GM12878 (cell line): ENCODE measurements at regions not wholly inside any gene's neighbourhood (a gene's known extent, or its start where the extent isn't known, plus 50 kb on each side); places are given as distances from the start of the nearest gene placed in this dataset.

Experiments used
- ATAC-seq: fragments of 200-7000 bp; cut with Tn5 transposase; 3 replicates; pipeline ENCODE4 v1.9.1; 2020; ENCODE audit warnings: mild to moderate bottlenecking, moderate library complexity
- BruUV-seq: library from RNA; stranded (reverse); fragments of 400-500 nt; replicated peaks from 2 replicates; lab custom pipeline; 2021; lab: Mats Ljungman, UMichigan
- CTCF ChIA-PET: fragments of 300-600 bp; sonication (Branson Sonifier 250); formaldehyde crosslinking; extraction: SDS; loops from one replicate; lab custom pipeline; 2021; ENCODE audit warnings: inconsistent platforms; lab: Yijun Ruan, JAX
- POLR2A ChIA-PET: fragments of 350-600 bp; formaldehyde crosslinking; extraction: SDS; loops from one replicate; lab custom pipeline; 2021; ENCODE audit warnings: inconsistent platforms; lab: Charles Lee
- RAD21 ChIA-PET: fragments of 300-600 bp; sonication (Branson Sonifier 250); formaldehyde crosslinking; loops from one replicate; lab custom pipeline; 2023; ENCODE audit warnings: antibody characterized with exemption; ENCODE audit not compliant: unreplicated experiment; lab: Charles Lee
- SMC1A ChIA-PET: fragments of 300-600 bp; sonication (Branson Sonifier 250); formaldehyde crosslinking; loops from one replicate; lab custom pipeline; 2023; ENCODE audit not compliant: unreplicated experiment, uncharacterized antibody; lab: Charles Lee
- DNase-seq: peaks from one replicate; pipeline ENCODE4 v3.0.0-alpha.2; 2011; ENCODE audit warnings: low read depth, low spot score
- FAIRE-seq: peaks from 3 replicates; lab custom pipeline; 2011; peaks lifted over from hg19 to GRCh38; lab: Jason Lieb, UNC
- H2AFZ ChIP-seq: 2 replicates; pipeline ENCODE4 v1.6.0; 2011; ENCODE audit warnings: low read depth, low read length, control low read depth; ENCODE audit not compliant: control insufficient read depth
- H3K27ac ChIP-seq: 2 replicates; pipeline ENCODE4 v1.5.1; 2011; ENCODE audit warnings: control low read depth; ENCODE audit not compliant: control insufficient read depth, insufficient read depth
- H3K27me3 ChIP-seq, 2 experiments: replicated peaks in 1 of 2; 2 replicates each; pipeline versions ENCODE4 v1.6.0 to v1.6.1; 2011; ENCODE audit warnings: low read length in 1 of 2; ENCODE audit not compliant: control insufficient read depth in 2 of 2, insufficient read depth in 2 of 2
- H3K36me3 ChIP-seq, 2 experiments: 2 replicates each; pipeline ENCODE4 v1.5.1; 2011; ENCODE audit warnings: low read length in 1 of 2; ENCODE audit not compliant: control insufficient read depth in 2 of 2, insufficient read depth in 2 of 2
- H3K4me1 ChIP-seq: 2 replicates; pipeline ENCODE4 v1.6.1; 2011; ENCODE audit warnings: mild to moderate bottlenecking, low read length, moderate library complexity, mixed read lengths; ENCODE audit not compliant: control insufficient read depth, insufficient read depth
- H3K4me2 ChIP-seq: 2 replicates; pipeline ENCODE4 v1.6.0; 2011; ENCODE audit warnings: control low read depth; ENCODE audit not compliant: control insufficient read depth, insufficient read depth
- H3K4me3 ChIP-seq: fragments of 200-600 bp; sonication (generic); 2 replicates; pipeline ENCODE4 v1.5.1; 2016
- H3K79me2 ChIP-seq: 2 replicates; pipeline ENCODE4 v1.6.0; 2011; ENCODE audit warnings: low read length; ENCODE audit not compliant: control insufficient read depth, insufficient read depth
- H3K9ac ChIP-seq: 2 replicates; pipeline ENCODE4 v1.8.0; 2011; ENCODE audit warnings: low read length, control low read depth, mixed read lengths; ENCODE audit not compliant: control insufficient read depth, insufficient read depth
- H3K9me3 ChIP-seq: replicated peaks from 3 replicates; pipeline ENCODE4 v1.5.1; 2011; ENCODE audit warnings: mild to moderate bottlenecking, low read length; ENCODE audit not compliant: control insufficient read depth, insufficient read depth
- H4K20me1 ChIP-seq: 2 replicates; pipeline ENCODE4 v1.6.0; 2011; ENCODE audit not compliant: control insufficient read depth, insufficient read depth
- BCL11A ChIP-seq: IDR thresholded peaks from 2 replicates; pipeline ENCODE4 v1.6.1; 2011; ENCODE audit warnings: low read depth, low read length
- BHLHE40 ChIP-seq, 2 experiments: fragments of 450-650 bp in 1 of 2; IDR thresholded peaks; 2 replicates each; pipeline ENCODE4 v1.6.1; 2011 to 2017; ENCODE audit warnings: low read depth in 2 of 2, borderline replicate concordance in 1 of 2, improper control_type of control experiment in 1 of 2, low read length in 1 of 2, mild to moderate bottlenecking in 1 of 2
- DPF2 ChIP-seq: fragments of 450-650 bp; IDR thresholded peaks from 2 replicates; pipeline ENCODE4 v1.6.1; 2017; ENCODE audit warnings: mild to moderate bottlenecking
- EGR1 ChIP-seq, 2 experiments: IDR thresholded peaks; 1 replicate in 1 of 2; 2 replicates in 1 of 2; pipeline ENCODE4 v1.6.1; 2011 to 2012; ENCODE audit warnings: low read depth in 2 of 2, low read length in 2 of 2, borderline replicate concordance in 1 of 2, mild to moderate bottlenecking in 1 of 2, moderate library complexity in 1 of 2
- GABPA ChIP-seq: IDR thresholded peaks from 2 replicates; pipeline ENCODE4 v1.6.1; 2014; ENCODE audit warnings: antibody characterized with exemption, low read depth, mild to moderate bottlenecking, inconsistent platforms
- HCFC1 ChIP-seq: fragments of 150-350 bp; IDR thresholded peaks from 2 replicates; pipeline ENCODE4 v1.6.1; 2014; ENCODE audit warnings: low read length
- IRF4 ChIP-seq: IDR thresholded peaks from 2 replicates; pipeline ENCODE4 v1.6.1; 2011; ENCODE audit warnings: low read depth, low read length
- JUND ChIP-seq: IDR thresholded peaks from 2 replicates; pipeline ENCODE4 v1.6.1; 2012; ENCODE audit warnings: low read depth, mild to moderate bottlenecking, low read length, improper control_type of control experiment, moderate library complexity
- MEF2B ChIP-seq: fragments of 450-650 bp; IDR thresholded peaks from 2 replicates; pipeline ENCODE4 v1.6.1; 2018; ENCODE audit warnings: mild to moderate bottlenecking, moderate library complexity; ENCODE audit not compliant: partially characterized antibody, poor library complexity, severe bottlenecking
- NBN ChIP-seq: fragments of 450-650 bp; IDR thresholded peaks from 2 replicates; pipeline ENCODE4 v1.6.1; 2016
- NFIC ChIP-seq: IDR thresholded peaks from 2 replicates; pipeline ENCODE4 v1.6.1; 2012; ENCODE audit warnings: low read depth, mild to moderate bottlenecking, inconsistent platforms, low read length, moderate library complexity
- NFYB ChIP-seq: IDR thresholded peaks from 2 replicates; pipeline ENCODE4 v1.6.1; 2011; ENCODE audit warnings: low read depth, mild to moderate bottlenecking, low read length, improper control_type of control experiment, moderate library complexity; ENCODE audit not compliant: insufficient read depth
- NR2F1 ChIP-seq: fragments of 450-650 bp; conservative IDR thresholded peaks from 2 replicates; pipeline ENCODE4 v1.6.1; 2017; ENCODE audit warnings: mild to moderate bottlenecking
- POLR2AphosphoS5 ChIP-seq: IDR thresholded peaks from 2 replicates; pipeline ENCODE4 v1.6.1; 2011; ENCODE audit warnings: mild to moderate bottlenecking, low read length, inconsistent platforms
- TBL1XR1 ChIP-seq: IDR thresholded peaks from 2 replicates; pipeline ENCODE4 v1.6.1; 2012; ENCODE audit warnings: low read depth, low read length, improper control_type of control experiment
- TCF3 ChIP-seq: IDR thresholded peaks from 2 replicates; pipeline ENCODE4 v1.6.1; 2012; ENCODE audit warnings: low read depth, mild to moderate bottlenecking, low read length, borderline replicate concordance; ENCODE audit not compliant: insufficient read depth
- YBX1 ChIP-seq: fragments of 450-650 bp; IDR thresholded peaks from 2 replicates; pipeline ENCODE4 v1.6.1; 2016; ENCODE audit warnings: antibody characterized with exemption
- ZNF207 ChIP-seq: fragments of 450-650 bp; IDR thresholded peaks from 2 replicates; pipeline ENCODE4 v1.6.1; 2014; ENCODE audit warnings: antibody characterized with exemption, mild to moderate bottlenecking, borderline replicate concordance
- ZNF24 ChIP-seq: fragments of 450-650 bp; IDR thresholded peaks from 2 replicates; pipeline ENCODE4 v1.6.1; 2017; ENCODE audit warnings: antibody characterized with exemption, mild to moderate bottlenecking
- WGBS: methylation state at CpG from one replicate; pipeline ENCODE4 v1.1.6; 2016; ENCODE audit warnings: low lambda C conversion rate; ENCODE audit not compliant: insufficient replicate concordance, insufficient coverage; ENCODE audit errors: missing lambda C conversion rate; 5-methylcytosine and 5-hydroxymethylcytosine counted together
- in situ Hi-C: fragments of 300-500 bp; cut with MboI; formaldehyde crosslinking; loops from 9 replicates; pipeline ENCODE4 v1.14.3; 2018; ENCODE audit warnings: mixed read lengths
- intact Hi-C: fragments of 100-400 bp; cut with micrococcal nuclease; formaldehyde crosslinking; loops from one replicate; pipeline ENCODE4 v1.14.2; 2022; ENCODE audit not compliant: unreplicated experiment
- TF ChIP-seq, protein P1 (sequence below): IDR thresholded peaks from 2 replicates; pipeline ENCODE4 v1.6.1; 2012; ENCODE audit warnings: low read depth, low read length, improper control_type of control experiment
- TF ChIP-seq, protein P2 (sequence below): fragments of 450-650 bp; conservative IDR thresholded peaks from 2 replicates; pipeline ENCODE4 v1.6.1; 2017; ENCODE audit warnings: mild to moderate bottlenecking, moderate library complexity
- TF ChIP-seq, protein P3 (sequence below): fragments of 450-650 bp; IDR thresholded peaks from 2 replicates; pipeline ENCODE4 v1.6.1; 2014; ENCODE audit warnings: mild to moderate bottlenecking

DNA sequence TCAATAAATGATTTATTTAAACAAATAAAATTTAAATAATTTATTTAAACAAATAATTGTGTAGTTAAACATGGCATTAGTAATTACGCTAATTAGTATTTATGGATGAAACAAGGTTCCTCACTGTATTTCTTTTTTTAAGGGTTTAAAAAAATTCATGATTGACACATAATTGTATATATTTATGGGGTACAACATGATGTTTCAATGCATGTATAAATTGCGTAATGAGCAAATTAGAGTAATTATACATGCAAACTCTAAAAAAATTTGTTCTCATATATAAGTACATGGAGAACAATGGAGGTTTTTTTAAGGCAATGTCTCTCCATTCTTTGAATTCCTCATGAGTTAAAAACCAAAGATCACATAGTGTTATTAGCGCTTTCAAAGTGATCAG is 115.7 kb upstream of the KLF3 start (continued):
- no peak for TF ChIP-seq TBL1XR1
- no peak for TF ChIP-seq BHLHE40 (IDR thresholded peaks at IDR 0.05; ENCODE audit: borderline replicate concordance in 1 of 2, low read depth in 2 of 2, low read length in 1 of 2)
- no peak for TF ChIP-seq POLR2AphosphoS5
- TF ChIP-seq GABPA: no peak
- TF ChIP-seq HCFC1: no peak
- no peak for TF ChIP-seq NFYB
- no peak for TF ChIP-seq IRF4
- TF ChIP-seq DPF2: no peak
- TF ChIP-seq NFIC: no peak
- no peak for TF ChIP-seq TCF3
- TF ChIP-seq, protein P1, sequence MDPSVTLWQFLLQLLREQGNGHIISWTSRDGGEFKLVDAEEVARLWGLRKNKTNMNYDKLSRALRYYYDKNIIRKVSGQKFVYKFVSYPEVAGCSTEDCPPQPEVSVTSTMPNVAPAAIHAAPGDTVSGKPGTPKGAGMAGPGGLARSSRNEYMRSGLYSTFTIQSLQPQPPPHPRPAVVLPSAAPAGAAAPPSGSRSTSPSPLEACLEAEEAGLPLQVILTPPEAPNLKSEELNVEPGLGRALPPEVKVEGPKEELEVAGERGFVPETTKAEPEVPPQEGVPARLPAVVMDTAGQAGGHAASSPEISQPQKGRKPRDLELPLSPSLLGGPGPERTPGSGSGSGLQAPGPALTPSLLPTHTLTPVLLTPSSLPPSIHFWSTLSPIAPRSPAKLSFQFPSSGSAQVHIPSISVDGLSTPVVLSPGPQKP: no peak
- no peak for TF ChIP-seq NBN
- TF ChIP-seq NR2F1: no peak

DNA sequence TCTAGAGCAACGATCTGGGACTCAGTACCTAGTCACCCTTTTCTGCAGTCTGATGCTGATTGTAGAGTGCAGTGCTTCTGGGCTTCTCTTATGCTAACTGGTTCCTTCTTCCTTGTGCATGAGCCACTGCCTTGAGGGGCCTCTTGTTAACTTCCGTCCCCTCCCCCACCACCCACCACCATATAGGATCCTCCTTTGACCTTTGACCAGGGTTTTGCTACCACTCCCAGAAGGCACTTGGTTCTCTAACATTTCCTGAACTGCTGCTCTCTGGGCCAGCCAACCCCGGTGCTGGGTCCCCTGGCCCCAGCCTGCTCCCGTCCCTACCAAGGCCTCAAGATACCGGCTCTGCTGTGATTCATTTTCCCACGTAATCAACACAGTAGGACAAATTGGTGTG is 104.6 kb upstream of the KLF3 start:
- RAD21 ChIA-PET: interaction anchor here (1.4 kb wide), 1 partner anchor 55 kb away, joined by 4 read pairs; no protein-coding TSS in a partner anchor
- Histone ChIP-seq H3K36me3 (no peaks in the 10 kb centered on the region), H3K27me3 (no peaks in the 10 kb centered on the region; a peak in 2 of 4 replicates), H3K9me3 (no peaks in the 10 kb centered on the region; the same call in 1 of the 3 replicates), H2AFZ (no peak overlapping the region), H4K20me1 (no peaks in the 10 kb centered on the region), H3K79me2 (no peaks in the 10 kb centered on the region), H3K9ac (no peak overlapping the region), H3K4me2 (no peak overlapping the region), H3K27ac (no peak overlapping the region), H3K4me3 (no peak overlapping the region), H3K4me1 (peaks cover 21% of the 10 kb centered on the region)
- BruUV-seq: no TSS peak
- FAIRE-seq (no peak), ATAC-seq (no peak), DNase-seq (no peak)
- POLR2A ChIA-PET: no interaction called here
- intact Hi-C loops: no loop called here
- SMC1A ChIA-PET: interaction anchor here (1.6 to 1.8 kb wide), 2 partner anchors 249 to 380 kb away, joined by 3 to 5 read pairs; no protein-coding TSS in a partner anchor
- CTCF ChIA-PET: no interaction called here
- TF ChIP-seq ZNF207 (no peak), EGR1 (IDR thresholded peaks at IDR 0.05; ENCODE audit: borderline replicate concordance in 1 of 2, low read depth in 2 of 2, low read length in 2 of 2) (no peak), JUND (no peak), YBX1 (no peak), TCF3 (no peak), BCL11A (no peak), MEF2B (no peak), ZNF24 (no peak)
- TF ChIP-seq, protein P2, sequence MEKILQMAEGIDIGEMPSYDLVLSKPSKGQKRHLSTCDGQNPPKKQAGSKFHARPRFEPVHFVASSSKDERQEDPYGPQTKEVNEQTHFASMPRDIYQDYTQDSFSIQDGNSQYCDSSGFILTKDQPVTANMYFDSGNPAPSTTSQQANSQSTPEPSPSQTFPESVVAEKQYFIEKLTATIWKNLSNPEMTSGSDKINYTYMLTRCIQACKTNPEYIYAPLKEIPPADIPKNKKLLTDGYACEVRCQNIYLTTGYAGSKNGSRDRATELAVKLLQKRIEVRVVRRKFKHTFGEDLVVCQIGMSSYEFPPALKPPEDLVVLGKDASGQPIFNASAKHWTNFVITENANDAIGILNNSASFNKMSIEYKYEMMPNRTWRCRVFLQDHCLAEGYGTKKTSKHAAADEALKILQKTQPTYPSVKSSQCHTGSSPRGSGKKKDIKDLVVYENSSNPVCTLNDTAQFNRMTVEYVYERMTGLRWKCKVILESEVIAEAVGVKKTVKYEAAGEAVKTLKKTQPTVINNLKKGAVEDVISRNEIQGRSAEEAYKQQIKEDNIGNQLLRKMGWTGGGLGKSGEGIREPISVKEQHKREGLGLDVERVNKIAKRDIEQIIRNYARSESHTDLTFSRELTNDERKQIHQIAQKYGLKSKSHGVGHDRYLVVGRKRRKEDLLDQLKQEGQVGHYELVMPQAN: no peak
- TF ChIP-seq, protein P3, sequence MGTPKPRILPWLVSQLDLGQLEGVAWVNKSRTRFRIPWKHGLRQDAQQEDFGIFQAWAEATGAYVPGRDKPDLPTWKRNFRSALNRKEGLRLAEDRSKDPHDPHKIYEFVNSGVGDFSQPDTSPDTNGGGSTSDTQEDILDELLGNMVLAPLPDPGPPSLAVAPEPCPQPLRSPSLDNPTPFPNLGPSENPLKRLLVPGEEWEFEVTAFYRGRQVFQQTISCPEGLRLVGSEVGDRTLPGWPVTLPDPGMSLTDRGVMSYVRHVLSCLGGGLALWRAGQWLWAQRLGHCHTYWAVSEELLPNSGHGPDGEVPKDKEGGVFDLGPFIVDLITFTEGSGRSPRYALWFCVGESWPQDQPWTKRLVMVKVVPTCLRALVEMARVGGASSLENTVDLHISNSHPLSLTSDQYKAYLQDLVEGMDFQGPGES: no peak
- 65% methylated on average over 6 of the region's 6 CpGs for WGBS
- in situ Hi-C loops: no loop called here
